RCC 7860 (cell line): ENCODE measurements at regions not wholly inside any gene's neighbourhood (a gene's known extent, or its start where the extent isn't known, plus 50 kb on each side); places are given as distances from the start of the nearest gene placed in this dataset.
"Not testable (repeated sequence)": the region's sequence is repeated elsewhere in the genome, so short reads cannot be mapped to it uniquely, and the experiment has no call there.

ENCODE experiments used
- DNase-seq: peaks from one replicate; pipeline ENCODE4 v3.0.0-alpha.2; 2015; ENCODE audit warnings: low spot score
- FAIRE-seq: peaks from 2 replicates; lab custom pipeline; 2012; peaks lifted over from hg19 to GRCh38; lab: Jason Lieb, UNC

DNA sequence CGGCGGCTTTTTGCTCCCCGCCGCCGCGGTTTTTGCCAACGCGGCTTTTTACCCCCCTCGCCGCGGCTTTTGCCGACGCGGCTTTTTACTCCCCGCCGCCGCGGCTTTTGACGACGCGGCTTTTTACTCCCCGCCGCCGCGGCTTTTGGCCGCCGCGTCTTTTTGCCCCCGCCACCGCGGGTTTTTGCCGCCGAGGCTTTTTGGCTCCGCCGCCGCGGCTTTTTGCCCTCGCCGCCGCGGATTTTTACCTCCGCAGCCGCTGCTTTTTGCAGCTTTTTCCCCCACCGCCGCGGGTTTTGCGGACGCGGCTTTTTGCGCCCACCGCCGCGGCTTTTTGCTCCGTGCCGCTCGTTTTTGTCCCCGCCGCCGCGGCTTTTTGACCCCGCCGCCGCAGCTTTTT is 1971.8 kb upstream of the TPTE start:
- DNase-seq, FAIRE-seq: not testable (repeated sequence)

DNA sequence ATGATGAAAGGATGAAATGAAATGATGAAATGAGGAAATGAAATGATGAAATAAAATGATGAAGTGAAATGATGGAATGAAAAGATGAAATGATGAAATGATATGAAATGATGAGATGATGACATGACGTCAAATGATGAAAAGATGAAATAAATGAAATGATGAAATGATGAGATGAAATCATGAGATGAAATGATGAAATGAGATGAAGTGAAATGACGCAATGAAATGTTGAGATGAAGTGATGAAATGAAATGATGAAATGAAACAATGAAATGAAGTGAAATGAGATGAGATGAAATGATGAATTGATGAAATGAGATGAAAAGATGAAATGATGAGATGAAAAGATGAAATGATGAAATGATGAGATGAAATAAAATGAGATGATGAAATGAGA is 1967.0 kb upstream of the TPTE start:
- DNase-seq, FAIRE-seq: not testable (repeated sequence)

DNA sequence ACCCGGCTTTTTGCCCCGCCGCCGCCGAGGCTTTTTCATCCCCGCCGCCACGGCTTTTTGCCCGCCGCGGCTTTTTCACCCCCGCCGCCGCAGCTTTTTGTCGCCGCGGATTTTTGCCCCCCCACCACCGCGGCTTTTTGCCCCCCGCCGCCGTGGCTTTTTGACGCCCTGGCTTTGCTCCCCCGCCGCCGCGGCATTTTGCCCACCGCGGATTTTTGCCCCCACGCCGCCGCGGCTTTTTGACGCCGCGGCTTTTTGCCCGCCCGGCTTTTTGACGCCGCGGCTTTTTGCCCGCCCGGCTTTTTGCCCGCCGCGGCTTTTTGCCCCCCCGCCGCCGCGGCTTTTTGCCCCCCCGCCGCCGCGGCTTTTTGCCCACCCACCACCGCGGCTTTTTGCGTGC is 1926.4 kb upstream of the TPTE start:
- FAIRE-seq, DNase-seq: not testable (repeated sequence)

DNA sequence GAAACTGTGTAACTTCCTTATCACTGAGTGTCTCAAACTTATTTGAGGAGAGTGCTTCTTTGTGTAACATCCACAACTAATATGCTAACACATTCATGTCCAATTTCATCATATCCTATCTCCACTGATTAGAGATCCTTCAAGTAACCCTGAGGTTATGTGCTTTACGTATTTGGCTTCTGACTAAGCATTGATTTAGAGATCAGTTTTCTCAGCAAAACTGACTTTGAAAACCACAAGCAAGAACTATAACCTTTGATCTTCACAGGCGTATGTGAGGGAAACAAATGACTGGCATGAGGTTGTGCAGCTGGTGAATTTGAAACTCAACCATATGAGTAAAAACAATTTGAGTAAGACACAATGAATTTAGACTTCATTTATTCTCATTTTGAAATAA is 1897.3 kb upstream of the TPTE start:
- peak; percentile 66 for FAIRE-seq
- not testable (repeated sequence) for DNase-seq
